Astrocyte (in vitro differentiated cells and primary cell): ENCODE measurements at regions not wholly inside any gene's neighbourhood (a gene's known extent, or its start where the extent isn't known, plus 50 kb on each side); places are given as distances from the start of the nearest gene placed in this dataset.

Experiments
- EZH2 ChIP-seq: IDR thresholded peaks from 2 replicates; pipeline ENCODE4 v1.6.1; 2012; ENCODE audit warnings: mild to moderate bottlenecking, low read length, inconsistent platforms; ENCODE audit not compliant: insufficient read depth
- TF ChIP-seq, protein P1 (sequence below): IDR thresholded peaks from 2 replicates; pipeline ENCODE4 v1.5.1; 2011; ENCODE audit warnings: low read depth, mild to moderate bottlenecking, inconsistent platforms, low read length, moderate library complexity; ENCODE audit not compliant: insufficient read depth

DNA sequence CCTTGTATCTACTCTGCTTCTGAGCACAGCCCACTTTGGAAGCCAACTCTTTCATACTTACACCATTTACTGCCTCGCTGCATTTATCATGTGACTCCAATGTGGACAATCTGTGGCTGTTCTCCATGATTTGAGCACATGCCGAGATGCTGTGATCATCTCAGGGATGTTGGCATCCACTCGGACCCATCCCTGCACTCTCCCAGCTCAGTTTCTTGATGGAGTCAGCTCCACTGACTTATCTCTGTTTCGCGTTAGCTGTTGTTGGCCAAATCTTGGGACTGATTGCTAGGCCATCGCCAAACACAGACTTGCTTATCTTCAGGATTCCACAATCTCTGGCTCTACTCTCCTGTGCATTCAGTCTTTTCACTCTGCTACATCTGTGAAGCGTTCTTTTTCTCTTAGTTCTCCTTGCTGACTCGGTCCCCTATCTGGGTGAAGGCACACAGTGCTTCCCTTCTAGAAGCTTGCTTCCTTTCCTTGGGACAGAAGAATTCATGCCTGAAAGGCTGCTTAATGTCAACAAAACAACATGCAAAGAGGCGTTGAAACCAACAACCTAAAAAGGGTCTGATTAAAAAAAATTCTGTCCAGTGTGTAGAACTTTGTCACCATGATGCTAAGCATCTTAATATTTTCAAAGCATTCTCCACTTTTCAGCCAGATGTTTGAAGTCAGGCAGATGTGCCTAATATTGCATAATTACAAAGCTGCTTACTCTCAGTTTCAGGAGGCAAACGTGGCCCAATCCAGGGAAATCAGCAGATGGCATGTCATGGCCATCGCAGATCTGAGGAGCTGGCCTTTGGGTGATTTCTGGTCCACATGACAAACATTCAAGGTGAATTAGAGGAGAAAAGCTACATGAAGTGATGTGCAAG is 120.7 kb downstream of the NGF start:
- TF ChIP-seq, protein P1, sequence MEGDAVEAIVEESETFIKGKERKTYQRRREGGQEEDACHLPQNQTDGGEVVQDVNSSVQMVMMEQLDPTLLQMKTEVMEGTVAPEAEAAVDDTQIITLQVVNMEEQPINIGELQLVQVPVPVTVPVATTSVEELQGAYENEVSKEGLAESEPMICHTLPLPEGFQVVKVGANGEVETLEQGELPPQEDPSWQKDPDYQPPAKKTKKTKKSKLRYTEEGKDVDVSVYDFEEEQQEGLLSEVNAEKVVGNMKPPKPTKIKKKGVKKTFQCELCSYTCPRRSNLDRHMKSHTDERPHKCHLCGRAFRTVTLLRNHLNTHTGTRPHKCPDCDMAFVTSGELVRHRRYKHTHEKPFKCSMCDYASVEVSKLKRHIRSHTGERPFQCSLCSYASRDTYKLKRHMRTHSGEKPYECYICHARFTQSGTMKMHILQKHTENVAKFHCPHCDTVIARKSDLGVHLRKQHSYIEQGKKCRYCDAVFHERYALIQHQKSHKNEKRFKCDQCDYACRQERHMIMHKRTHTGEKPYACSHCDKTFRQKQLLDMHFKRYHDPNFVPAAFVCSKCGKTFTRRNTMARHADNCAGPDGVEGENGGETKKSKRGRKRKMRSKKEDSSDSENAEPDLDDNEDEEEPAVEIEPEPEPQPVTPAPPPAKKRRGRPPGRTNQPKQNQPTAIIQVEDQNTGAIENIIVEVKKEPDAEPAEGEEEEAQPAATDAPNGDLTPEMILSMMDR: no peak
- no peak for TF ChIP-seq EZH2
